ENCODE measurements at regions not wholly inside any gene's neighbourhood (a gene's known extent, or its start where the extent isn't known, plus 50 kb on each side); places are given as distances from the start of the nearest gene placed in this dataset.

GRCh38 chr17:34841467-34841866 is 119.8 kb downstream of the CCT6B start:
- TF ChIP-seq CTCF (conservative IDR thresholded peaks at IDR 0.05; ENCODE audit: low read depth, low read length) (no peak), EZH2 (IDR thresholded peaks at IDR 0.05; ENCODE audit: borderline replicate concordance, low read depth, low read length, poor library complexity, severe bottlenecking) (no peak)

Data from A673 (cell line).